ENCODE measurements at regions not wholly inside any gene's neighbourhood (a gene's known extent, or its start where the extent isn't known, plus 50 kb on each side); places are given as distances from the start of the nearest gene placed in this dataset.

- no peak for DNase-seq (ENCODE audit: low read depth)
These were observed 401.1 kb upstream of the ARID1B start for GRCh38 chr6:156376091-156376490.

- no peak for DNase-seq (ENCODE audit: low read depth)
These were observed 417.3 kb upstream of the ARID1B start for GRCh38 chr6:156359912-156360311.

- DNase-seq (ENCODE audit: low read depth) = no peak
These were observed 424.3 kb upstream of the ARID1B start for GRCh38 chr6:156352861-156353260.

GRCh38 chr6:156351346-156351966, 425.7 kb upstream of the ARID1B start:
- DNase-seq (ENCODE audit: low read depth) = no peak

- DNase-seq (ENCODE audit: low read depth) = no peak
These were observed 426.8 kb upstream of the ARID1B start for GRCh38 chr6:156350337-156350736.

- DNase-seq (ENCODE audit: low read depth) = no peak
These were observed 428.3 kb upstream of the ARID1B start for GRCh38 chr6:156348849-156349248.

- DNase-seq (ENCODE audit: low read depth) = no peak
These were observed 428.8 kb upstream of the ARID1B start for GRCh38 chr6:156348424-156348823.

- DNase-seq (ENCODE audit: low read depth) = no peak
These were observed 429.5 kb upstream of the ARID1B start for GRCh38 chr6:156347656-156348055.

- DNase-seq (ENCODE audit: low read depth) = no peak
These were observed 429.9 kb upstream of the ARID1B start for GRCh38 chr6:156347246-156347645.

- no peak for DNase-seq (ENCODE audit: low read depth)
These were observed 431.5 kb upstream of the ARID1B start for GRCh38 chr6:156345700-156346099.

GRCh38 chr6:156344491-156344890, 432.7 kb upstream of the ARID1B start:
- DNase-seq (ENCODE audit: low read depth) = no peak

- DNase-seq (ENCODE audit: low read depth) = no peak
These were observed 439.4 kb upstream of the ARID1B start for GRCh38 chr6:156337801-156338200.

- no peak for DNase-seq (ENCODE audit: low read depth)
These were observed 440.4 kb upstream of the ARID1B start for GRCh38 chr6:156336733-156337132.

- no peak for DNase-seq (ENCODE audit: low read depth)
These were observed 441.1 kb upstream of the ARID1B start for GRCh38 chr6:156336089-156336488.

GRCh38 chr6:156334966-156335365, 442.2 kb upstream of the ARID1B start:
- no peak for DNase-seq (ENCODE audit: low read depth)

GRCh38 chr6:156319707-156320106, 457.5 kb upstream of the ARID1B start:
- DNase-seq (ENCODE audit: low read depth) = no peak

- no peak for DNase-seq (ENCODE audit: low read depth)
These were observed 460.5 kb upstream of the ARID1B start for GRCh38 chr6:156316583-156317125.

GRCh38 chr6:156315146-156315545, 462.0 kb upstream of the ARID1B start:
- DNase-seq (ENCODE audit: low read depth) = no peak

GRCh38 chr6:156313037-156313436, 464.1 kb upstream of the ARID1B start:
- DNase-seq (ENCODE audit: low read depth) = no peak

- DNase-seq (ENCODE audit: low read depth) = no peak
These were observed 465.9 kb upstream of the ARID1B start for GRCh38 chr6:156311291-156311690.

- no peak for DNase-seq (ENCODE audit: low read depth)
These were observed 466.5 kb upstream of the ARID1B start for GRCh38 chr6:156310701-156311100.

GRCh38 chr6:156309017-156309416, 468.2 kb upstream of the ARID1B start:
- no peak for DNase-seq (ENCODE audit: low read depth)

GRCh38 chr6:156308604-156309003, 468.6 kb upstream of the ARID1B start:
- DNase-seq (ENCODE audit: low read depth) = no peak

- DNase-seq (ENCODE audit: low read depth) = no peak
These were observed 470.6 kb upstream of the ARID1B start for GRCh38 chr6:156306531-156306930.
